ENCODE measurements at regions not wholly inside any gene's neighbourhood (a gene's known extent, or its start where the extent isn't known, plus 50 kb on each side); places are given as distances from the start of the nearest gene placed in this dataset.
"Not testable (repeated sequence)": the region's sequence is repeated elsewhere in the genome, so short reads cannot be mapped to it uniquely, and the experiment has no call there.

DNA sequence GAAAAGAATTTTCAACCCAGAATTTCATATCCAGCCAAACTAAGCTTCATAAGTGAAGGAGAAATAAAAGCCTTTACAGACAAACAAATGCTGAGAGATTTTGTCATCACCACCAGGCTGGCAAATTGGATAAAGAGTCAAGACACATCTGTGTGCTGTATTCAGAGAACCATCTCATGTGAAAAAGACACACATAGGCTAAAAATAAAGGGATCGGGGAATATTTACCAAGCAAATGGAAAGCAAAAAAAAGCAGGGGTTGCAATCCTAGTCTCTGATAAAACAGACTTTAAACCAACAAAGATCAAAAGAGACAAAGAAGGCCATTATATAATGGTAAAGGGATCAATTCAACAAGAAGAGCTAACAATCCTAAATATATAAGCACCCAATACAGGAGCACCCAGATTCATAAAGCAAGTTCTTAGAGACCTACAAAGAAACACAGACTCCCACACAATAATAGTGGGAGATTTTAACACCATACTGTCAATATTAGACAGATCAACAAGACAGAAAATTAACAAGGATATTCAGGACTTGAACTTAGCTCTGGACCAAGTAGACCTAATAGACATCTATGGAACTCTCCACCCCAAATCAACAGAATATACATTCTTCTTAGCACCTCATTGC lies 55.9 kb upstream of the ACSM6 start:
- H3K4me1 Mint-ChIP-seq (ENCODE audit: low read depth, unreplicated experiment); H3K4me3 Mint-ChIP-seq (ENCODE audit: low read depth, unreplicated experiment); BruUV-seq (replicated peaks); H3K27ac Mint-ChIP-seq (ENCODE audit: unreplicated experiment); CTCF ChIA-PET; DNase-seq; H3K36me3 Mint-ChIP-seq (ENCODE audit: insufficient read depth, unreplicated experiment); H3K9me3 Mint-ChIP-seq (ENCODE audit: low read depth, unreplicated experiment): not testable (repeated sequence)
- intact Hi-C loops (cut with micrococcal nuclease; ENCODE audit: unreplicated experiment), result loop anchor here (10.0 kb wide), 1 partner anchor 107 kb away; no protein-coding TSS in a partner anchor
- H3K27me3 Mint-ChIP-seq (ENCODE audit: unreplicated experiment), result peaks cover 18% of the 10 kb centered on the region

DNA sequence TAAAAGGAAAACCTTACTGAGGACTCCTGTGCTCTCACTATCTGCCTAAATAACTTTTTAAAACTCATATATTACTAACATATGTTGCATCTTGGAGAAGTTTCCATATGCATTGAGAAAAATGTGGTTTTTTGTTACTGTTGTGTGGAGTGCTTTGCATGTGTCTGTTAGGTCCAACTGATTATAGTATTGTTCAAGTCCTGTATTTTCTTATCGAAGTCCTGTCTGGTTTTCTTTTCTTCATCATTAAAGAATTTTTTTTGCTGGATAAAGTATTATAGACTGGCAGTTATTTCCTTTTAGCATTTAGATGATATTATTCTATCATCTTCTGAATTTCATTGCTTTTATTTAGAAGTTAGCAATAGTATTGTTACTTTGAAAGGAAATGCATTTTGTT lies 59.5 kb upstream of the ACSM6 start:
- H3K4me3 Mint-ChIP-seq (ENCODE audit: low read depth, unreplicated experiment), result no peak overlapping the region
- no peak overlapping the region for H3K27ac Mint-ChIP-seq (ENCODE audit: unreplicated experiment)
- TF ChIP-seq, protein P1, sequence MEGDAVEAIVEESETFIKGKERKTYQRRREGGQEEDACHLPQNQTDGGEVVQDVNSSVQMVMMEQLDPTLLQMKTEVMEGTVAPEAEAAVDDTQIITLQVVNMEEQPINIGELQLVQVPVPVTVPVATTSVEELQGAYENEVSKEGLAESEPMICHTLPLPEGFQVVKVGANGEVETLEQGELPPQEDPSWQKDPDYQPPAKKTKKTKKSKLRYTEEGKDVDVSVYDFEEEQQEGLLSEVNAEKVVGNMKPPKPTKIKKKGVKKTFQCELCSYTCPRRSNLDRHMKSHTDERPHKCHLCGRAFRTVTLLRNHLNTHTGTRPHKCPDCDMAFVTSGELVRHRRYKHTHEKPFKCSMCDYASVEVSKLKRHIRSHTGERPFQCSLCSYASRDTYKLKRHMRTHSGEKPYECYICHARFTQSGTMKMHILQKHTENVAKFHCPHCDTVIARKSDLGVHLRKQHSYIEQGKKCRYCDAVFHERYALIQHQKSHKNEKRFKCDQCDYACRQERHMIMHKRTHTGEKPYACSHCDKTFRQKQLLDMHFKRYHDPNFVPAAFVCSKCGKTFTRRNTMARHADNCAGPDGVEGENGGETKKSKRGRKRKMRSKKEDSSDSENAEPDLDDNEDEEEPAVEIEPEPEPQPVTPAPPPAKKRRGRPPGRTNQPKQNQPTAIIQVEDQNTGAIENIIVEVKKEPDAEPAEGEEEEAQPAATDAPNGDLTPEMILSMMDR (IDR thresholded peaks at IDR 0.05; ENCODE audit: unreplicated experiment), result no peak
- peaks cover 3% of the 10 kb centered on the region for H3K9me3 Mint-ChIP-seq (ENCODE audit: low read depth, unreplicated experiment)
- intact Hi-C loops (cut with micrococcal nuclease; ENCODE audit: unreplicated experiment), result loop anchor here (10.0 kb wide), 1 partner anchor 110 kb away; no protein-coding TSS in a partner anchor
- no peak for DNase-seq
- BruUV-seq (replicated peaks), result no TSS peak
- H3K36me3 Mint-ChIP-seq (ENCODE audit: insufficient read depth, unreplicated experiment), result no peaks in the 10 kb centered on the region
- H3K4me1 Mint-ChIP-seq (ENCODE audit: low read depth, unreplicated experiment), result no peaks in the 10 kb centered on the region
- peaks cover 18% of the 10 kb centered on the region for H3K27me3 Mint-ChIP-seq (ENCODE audit: unreplicated experiment)
- CTCF ChIA-PET, result no interaction called here

DNA sequence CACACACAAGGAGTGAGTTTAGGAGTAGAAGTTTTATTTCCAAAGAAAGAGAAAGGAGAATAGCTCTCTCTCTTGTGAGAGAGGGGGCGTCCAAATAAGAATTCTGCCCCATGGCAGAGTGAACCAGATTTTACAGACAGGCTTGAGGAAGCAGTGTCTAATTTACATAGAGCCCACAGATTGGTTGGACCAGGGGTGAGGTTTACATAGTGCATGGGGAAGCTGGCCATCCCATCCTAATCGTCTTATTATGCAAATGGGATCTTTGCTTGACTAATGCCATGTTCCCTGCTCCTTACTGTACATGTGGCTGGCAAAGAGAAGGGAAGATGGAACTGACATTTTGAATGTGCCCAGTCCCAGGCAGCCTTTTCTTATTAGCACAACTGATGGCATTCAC lies 60.0 kb upstream of the ACSM6 start:
- H3K27ac Mint-ChIP-seq (ENCODE audit: unreplicated experiment), result no peak overlapping the region
- intact Hi-C loops (cut with micrococcal nuclease; ENCODE audit: unreplicated experiment), result loop anchor here (1.0 to 10.0 kb wide), 2 partner anchors 111 to 229 kb away; no protein-coding TSS in a partner anchor

DNA sequence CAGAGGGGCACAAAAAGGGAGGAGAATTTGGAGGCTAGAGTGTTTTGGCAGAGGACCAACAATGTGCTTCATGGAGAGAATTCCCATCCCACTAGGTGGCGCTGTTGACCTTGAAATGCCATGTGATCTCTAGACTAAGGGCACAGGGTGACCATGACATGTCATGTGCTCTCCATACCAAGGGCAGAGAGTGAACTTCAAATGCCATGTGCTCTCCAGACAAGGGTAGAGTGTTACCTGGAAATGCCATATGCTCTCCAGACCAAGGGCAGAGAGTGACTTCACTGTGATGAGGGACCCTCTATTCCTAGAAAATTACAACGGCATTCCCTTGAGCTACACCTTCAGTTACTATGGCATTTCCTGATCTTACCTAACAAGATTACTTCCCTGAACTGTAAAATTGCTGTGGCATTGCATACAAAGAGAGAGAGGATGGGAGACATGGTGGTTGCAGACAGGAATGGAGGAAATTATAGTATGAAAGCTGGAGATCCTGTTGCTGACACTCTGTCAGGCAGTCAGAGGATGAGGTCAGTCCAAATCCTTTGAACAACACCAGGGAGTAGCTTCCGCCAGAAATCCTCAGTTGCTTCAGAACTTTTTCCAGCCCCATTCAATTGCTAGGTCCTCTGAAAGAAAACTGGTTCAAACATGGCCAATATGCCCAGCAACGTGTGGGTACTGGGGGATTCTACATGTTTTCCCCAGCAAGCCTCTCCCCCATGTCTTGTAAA lies 60.9 kb upstream of the ACSM6 start:
- Mint-ChIP-seq H3K4me1 (ENCODE audit: low read depth, unreplicated experiment) (no peaks in the 10 kb centered on the region), H3K9me3 (ENCODE audit: low read depth, unreplicated experiment) (peaks cover 3% of the 10 kb centered on the region), H3K27me3 (ENCODE audit: unreplicated experiment) (peaks cover 15% of the 10 kb centered on the region), H3K4me3 (ENCODE audit: low read depth, unreplicated experiment) (no peak overlapping the region), H3K36me3 (ENCODE audit: insufficient read depth, unreplicated experiment) (no peaks in the 10 kb centered on the region), H3K27ac (ENCODE audit: unreplicated experiment) (no peak overlapping the region)
- CTCF ChIA-PET, result interaction anchor here (1.0 kb wide), 1 partner anchor 110 kb away, joined by 3 read pairs; no protein-coding TSS in a partner anchor
- BruUV-seq (replicated peaks), result no TSS peak
- TF ChIP-seq, protein P1 (IDR thresholded peaks at IDR 0.05; ENCODE audit: unreplicated experiment), result peak; percentile 50
- intact Hi-C loops (cut with micrococcal nuclease; ENCODE audit: unreplicated experiment), result loop anchor here (1.0 to 10.0 kb wide), 2 partner anchors 112 to 230 kb away; no protein-coding TSS in a partner anchor
- peak; percentile 60 for DNase-seq

More for the DNA sequence above, 60.0 kb upstream of the ACSM6 start:
- H3K4me1 Mint-ChIP-seq (ENCODE audit: low read depth, unreplicated experiment), result no peaks in the 10 kb centered on the region
- no peak overlapping the region for H3K4me3 Mint-ChIP-seq (ENCODE audit: low read depth, unreplicated experiment)
- peaks cover 18% of the 10 kb centered on the region for H3K27me3 Mint-ChIP-seq (ENCODE audit: unreplicated experiment)
- peaks cover 3% of the 10 kb centered on the region for H3K9me3 Mint-ChIP-seq (ENCODE audit: low read depth, unreplicated experiment)
- BruUV-seq (replicated peaks), result no TSS peak
- DNase-seq, result no peak
- TF ChIP-seq, protein P1 (IDR thresholded peaks at IDR 0.05; ENCODE audit: unreplicated experiment), result no peak
- CTCF ChIA-PET, result no interaction called here
- H3K36me3 Mint-ChIP-seq (ENCODE audit: insufficient read depth, unreplicated experiment), result no peaks in the 10 kb centered on the region

DNA sequence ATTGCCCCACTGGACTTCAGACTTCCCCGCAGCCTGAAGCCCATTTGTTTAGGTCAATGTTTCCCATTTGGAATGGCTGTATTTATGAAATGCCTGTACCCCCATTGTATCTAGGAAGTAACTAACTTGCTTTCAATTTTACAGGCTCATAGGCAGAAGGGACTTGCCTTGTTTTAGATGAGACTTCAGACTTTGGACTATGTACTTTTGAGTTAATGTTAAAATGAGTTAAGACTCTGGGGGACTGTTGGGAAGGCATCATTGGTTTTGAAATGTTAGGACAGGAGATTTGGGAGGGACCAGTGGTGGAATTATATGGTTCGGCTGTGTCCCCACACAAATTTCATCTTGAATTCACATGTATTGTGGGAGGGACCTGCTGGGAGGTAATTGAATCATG lies 61.1 kb upstream of the CYP2C8 start:
- DNase-seq; CTCF ChIA-PET; H3K36me3 Mint-ChIP-seq (ENCODE audit: insufficient read depth, unreplicated experiment); H3K4me1 Mint-ChIP-seq (ENCODE audit: low read depth, unreplicated experiment); H3K27me3 Mint-ChIP-seq (ENCODE audit: unreplicated experiment); H3K27ac Mint-ChIP-seq (ENCODE audit: unreplicated experiment); H3K9me3 Mint-ChIP-seq (ENCODE audit: low read depth, unreplicated experiment); H3K4me3 Mint-ChIP-seq (ENCODE audit: low read depth, unreplicated experiment); BruUV-seq (replicated peaks): not testable (repeated sequence)
- intact Hi-C loops (cut with micrococcal nuclease; ENCODE audit: unreplicated experiment), result loop anchor here (10.0 kb wide), 1 partner anchor 114 kb away; no protein-coding TSS in a partner anchor

Data from Calu3 (cell line).